Adrenal gland (tissue), 9 donors: ENCODE measurements at regions not wholly inside any gene's neighbourhood (a gene's known extent, or its start where the extent isn't known, plus 50 kb on each side); places are given as distances from the start of the nearest gene placed in this dataset.

Experiments
- DNase-seq, 7 donors: peaks; one replicate each; pipeline ENCODE4 v3.0.0-alpha.2; 2019 to 2020
- H3K27ac ChIP-seq, 5 donors: fragments of 200-600 bp; sonication (generic) in 4 of 5; 1 replicate in 3 of 5; 2 replicates in 2 of 5; pipeline versions ENCODE4 v1.5.1 to v1.8.0; 2016 to 2020; ENCODE audit warnings: mild to moderate bottlenecking in 1 of 5
- H3K27me3 ChIP-seq: fragments of 200-600 bp; 2 replicates; pipeline ENCODE4 v1.8.0; 2021
- H3K36me3 ChIP-seq, 2 donors: fragments of 200-600 bp; replicated peaks in 1 of 2; 1 replicate in 1 of 2; 2 replicates in 1 of 2; pipeline versions ENCODE4 v1.5.1 to v1.8.0; 2018 to 2022
- H3K4me1 ChIP-seq, 2 donors: fragments of 200-600 bp; replicated peaks in 1 of 2; 1 replicate in 1 of 2; 2 replicates in 1 of 2; pipeline versions ENCODE4 v1.5.1 to v1.8.0; 2018 to 2021
- H3K4me3 ChIP-seq, 4 donors: fragments of 200-600 bp; sonication (generic) in 3 of 4; one replicate each; pipeline ENCODE4 v1.5.1; 2016 to 2018
- H3K9me3 ChIP-seq, 3 donors: fragments of 200-600 bp; sonication (generic) in 1 of 3; replicated peaks in 1 of 3; 1 replicate in 2 of 3; 2 replicates in 1 of 3; pipeline versions ENCODE4 v1.5.1 to v1.8.0; 2016 to 2021
- POLR2A ChIP-seq, 2 donors: fragments of 450-650 bp; IDR thresholded peaks; one replicate each; pipeline ENCODE4 v1.6.1; 2017; ENCODE audit warnings: antibody characterized with exemption in 2 of 2, mild to moderate bottlenecking in 2 of 2, moderate library complexity in 1 of 2
- WGBS, 4 donors: extraction: QIAGEN DNeasy Blood & Tissue Kit in 2 of 4; methylation state at CpG; one replicate each; pipeline versions ENCODE4 v1.1.5 to v1.1.7; 2013 to 2017; 5-methylcytosine and 5-hydroxymethylcytosine counted together
- intact Hi-C, 2 donors: fragments of 100-400 bp; cut with DNase I; formaldehyde crosslinking; loops; one replicate each; pipeline versions ENCODE4 v1.14.1 to v1.15.0; 2022 to 2023
- TF ChIP-seq, protein P1 (sequence below), 6 experiments: fragments of 450-650 bp in 4 of 6; fragments of 200-600 bp in 2 of 6; sonication (generic) in 1 of 6; IDR thresholded peaks; 1 replicate in 5 of 6; 2 replicates in 1 of 6; pipeline versions ENCODE4 v1.5.1 to v1.8.0; 2016 to 2021; ENCODE audit warnings: antibody characterized with exemption in 6 of 6, mild to moderate bottlenecking in 2 of 6, moderate library complexity in 1 of 6
- donor health status: healthy with polysubstance abuse.
- donor health status: Bipolar disorder and iron deficiency.
- donor health status: DM: yes; HTN: yes; CAD: no.
- donor health status: DM: no; HTN: no; CAD: no.
- donor health status: DM: no; HTN: no; CAD: no.

DNA sequence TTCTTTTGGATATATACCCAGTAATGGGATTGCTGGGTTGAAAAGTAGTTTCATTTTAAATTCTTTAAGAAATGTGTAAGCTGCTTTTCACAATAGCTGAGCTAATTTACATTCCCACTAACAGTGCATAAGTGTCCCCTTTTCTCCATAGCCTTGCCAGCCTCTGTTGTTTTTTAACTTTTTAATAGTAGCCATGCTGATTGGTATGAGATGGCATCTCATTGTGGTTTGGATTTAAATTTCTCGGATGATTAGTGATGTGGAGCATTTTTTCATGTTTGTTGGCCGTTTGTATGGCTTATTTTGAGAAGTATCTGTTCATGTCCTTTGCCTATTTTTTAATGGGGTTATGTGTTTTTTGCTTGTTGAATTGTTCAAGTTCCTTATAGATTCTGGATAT is 444.3 kb upstream of the ATP11B start:
- Histone ChIP-seq H3K4me1 (no peaks in the 10 kb centered on the region), H3K4me3 (no peak overlapping the region), H3K9me3 (no peaks in the 10 kb centered on the region), H3K36me3 (no peaks in the 10 kb centered on the region), H3K27ac (no peak overlapping the region), H3K27me3 (no peaks in the 10 kb centered on the region)
- 37 to 57% (median 48%) methylated on average over 2 of the region's 2 CpGs for WGBS, 4 donors
- intact Hi-C loops, result no loop called here
- DNase-seq, result no peak
- no peak for TF ChIP-seq POLR2A (IDR thresholded peaks at IDR 0.05)
- TF ChIP-seq, protein P1, sequence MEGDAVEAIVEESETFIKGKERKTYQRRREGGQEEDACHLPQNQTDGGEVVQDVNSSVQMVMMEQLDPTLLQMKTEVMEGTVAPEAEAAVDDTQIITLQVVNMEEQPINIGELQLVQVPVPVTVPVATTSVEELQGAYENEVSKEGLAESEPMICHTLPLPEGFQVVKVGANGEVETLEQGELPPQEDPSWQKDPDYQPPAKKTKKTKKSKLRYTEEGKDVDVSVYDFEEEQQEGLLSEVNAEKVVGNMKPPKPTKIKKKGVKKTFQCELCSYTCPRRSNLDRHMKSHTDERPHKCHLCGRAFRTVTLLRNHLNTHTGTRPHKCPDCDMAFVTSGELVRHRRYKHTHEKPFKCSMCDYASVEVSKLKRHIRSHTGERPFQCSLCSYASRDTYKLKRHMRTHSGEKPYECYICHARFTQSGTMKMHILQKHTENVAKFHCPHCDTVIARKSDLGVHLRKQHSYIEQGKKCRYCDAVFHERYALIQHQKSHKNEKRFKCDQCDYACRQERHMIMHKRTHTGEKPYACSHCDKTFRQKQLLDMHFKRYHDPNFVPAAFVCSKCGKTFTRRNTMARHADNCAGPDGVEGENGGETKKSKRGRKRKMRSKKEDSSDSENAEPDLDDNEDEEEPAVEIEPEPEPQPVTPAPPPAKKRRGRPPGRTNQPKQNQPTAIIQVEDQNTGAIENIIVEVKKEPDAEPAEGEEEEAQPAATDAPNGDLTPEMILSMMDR (IDR thresholded peaks at IDR 0.05), result no peak

DNA sequence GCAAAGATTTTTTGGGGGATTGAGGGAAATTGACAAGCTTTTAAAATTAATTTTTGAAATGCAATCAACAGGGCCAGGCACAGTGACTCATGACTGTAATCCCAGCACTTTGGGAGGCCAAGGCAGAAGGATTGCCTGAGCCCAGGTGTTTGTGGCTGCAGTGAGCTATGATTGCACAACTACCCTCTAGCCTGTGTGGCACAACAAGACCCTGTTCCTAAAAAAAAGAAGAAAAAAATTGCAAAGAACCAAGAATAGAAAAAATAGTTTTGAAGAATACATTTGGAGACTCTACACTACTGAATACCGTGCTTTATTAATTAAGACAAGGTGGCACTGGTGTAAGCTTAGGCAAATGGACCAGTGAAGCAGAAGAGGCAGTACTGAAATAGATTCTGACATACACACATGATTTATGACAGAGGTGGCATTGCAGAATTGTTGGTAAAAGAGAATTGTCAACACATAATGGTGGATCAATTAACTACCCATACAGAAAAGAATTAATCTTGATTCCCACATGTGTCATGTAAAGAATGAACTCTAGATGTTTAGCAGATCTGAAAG is 443.3 kb upstream of the ATP11B start:
- no peak overlapping the region for H3K27ac ChIP-seq
- H3K9me3 ChIP-seq, result no peaks in the 10 kb centered on the region
- H3K4me3 ChIP-seq, result no peak overlapping the region
- 75 to 82% (median 77%) methylated on average over 1 of the region's 1 CpG for WGBS, 4 donors
- TF ChIP-seq, protein P1 (IDR thresholded peaks at IDR 0.05), result no peak
- TF ChIP-seq POLR2A (IDR thresholded peaks at IDR 0.05), result no peak
- intact Hi-C loops, result no loop called here
- H3K36me3 ChIP-seq, result no peaks in the 10 kb centered on the region
- H3K4me1 ChIP-seq, result no peaks in the 10 kb centered on the region
- DNase-seq, result no peak
- no peaks in the 10 kb centered on the region for H3K27me3 ChIP-seq

DNA sequence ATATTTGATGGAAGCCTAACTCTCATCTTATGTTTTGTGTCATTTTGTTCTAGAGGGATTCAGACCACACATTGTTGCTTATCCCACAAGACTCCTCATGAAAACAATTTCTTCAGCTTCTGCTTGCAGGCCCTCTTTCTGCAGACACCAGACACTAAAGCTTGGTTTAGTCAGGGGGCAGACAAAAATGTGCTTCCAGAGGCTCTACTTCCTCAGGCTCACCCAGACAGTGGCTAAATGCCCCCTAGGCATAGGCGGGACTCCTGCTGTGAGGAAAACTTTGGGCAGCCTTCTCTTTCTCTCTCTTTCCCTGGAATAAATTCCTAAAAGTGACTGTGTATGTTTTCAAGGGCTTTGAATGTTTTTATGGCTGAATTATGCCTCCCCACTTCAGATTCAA is 435.4 kb upstream of the ATP11B start:
- Histone ChIP-seq H3K27me3 (no peaks in the 10 kb centered on the region), H3K27ac (no peak overlapping the region), H3K9me3 (no peaks in the 10 kb centered on the region), H3K36me3 (no peaks in the 10 kb centered on the region), H3K4me3 (no peak overlapping the region), H3K4me1 (no peaks in the 10 kb centered on the region)
- WGBS, 4 donors, result 50 to 73% (median 58%) methylated on average over 1 of the region's 1 CpG
- no peak for DNase-seq
- TF ChIP-seq, protein P1 (IDR thresholded peaks at IDR 0.05), result no peak
- TF ChIP-seq POLR2A (IDR thresholded peaks at IDR 0.05), result no peak
- intact Hi-C loops, result no loop called here

DNA sequence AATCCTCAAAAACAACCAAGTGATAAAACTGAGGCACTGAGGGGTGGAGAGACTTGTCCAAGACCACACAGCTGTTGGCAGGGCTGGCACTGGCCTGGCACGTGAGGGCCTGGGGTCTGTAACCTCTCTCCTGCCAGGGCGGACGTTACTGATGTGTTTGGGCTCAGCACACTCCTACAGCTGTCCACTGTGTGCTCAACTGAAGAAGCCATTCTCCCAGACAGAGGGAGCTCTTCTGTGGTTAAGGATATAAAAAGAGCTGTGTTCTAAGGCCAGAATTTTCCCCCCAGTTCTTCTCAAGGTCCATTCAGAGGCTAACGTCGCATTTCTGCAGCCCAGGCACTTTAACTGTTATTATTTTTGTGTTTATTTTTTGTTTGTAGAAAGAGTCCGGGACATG is 429.0 kb upstream of the ATP11B start:
- intact Hi-C loops, result no loop called here
- no peaks in the 10 kb centered on the region for H3K9me3 ChIP-seq
- H3K4me3 ChIP-seq, result no peak overlapping the region
- no peak for DNase-seq
- H3K27ac ChIP-seq, result no peak overlapping the region
- H3K36me3 ChIP-seq, result no peaks in the 10 kb centered on the region
- 58 to 71% (median 63%) methylated on average over 6 of the region's 6 CpGs for WGBS, 4 donors
- H3K27me3 ChIP-seq, result no peaks in the 10 kb centered on the region
- TF ChIP-seq, protein P1 (IDR thresholded peaks at IDR 0.05), result no peak
- TF ChIP-seq POLR2A (IDR thresholded peaks at IDR 0.05), result no peak
- H3K4me1 ChIP-seq, result no peaks in the 10 kb centered on the region
